HAP-1 (cell line): ENCODE measurements at regions not wholly inside any gene's neighbourhood (a gene's known extent, or its start where the extent isn't known, plus 50 kb on each side); places are given as distances from the start of the nearest gene placed in this dataset.
A peak's percentile ranks its signal among the peaks of the same experiment; 100 is the strongest.
"Not testable (repeated sequence)": the region's sequence is repeated elsewhere in the genome, so short reads cannot be mapped to it uniquely, and the experiment has no call there.

Source experiments
- DNase-seq, 2 experiments: peaks; one replicate each; pipeline ENCODE4 v3.0.0-alpha.2; 2016 to 2020; ENCODE audit warnings: low spot score in 2 of 2
- H3K27me3 ChIP-seq: fragments of 250-450 bp; sonication (Bioruptor Pico); 2 replicates; pipeline ENCODE4 v1.5.1; 2020; ENCODE audit warnings: low read depth, mild to moderate bottlenecking, moderate library complexity
- H3K36me3 ChIP-seq: fragments of 250-450 bp; sonication (Bioruptor Pico); replicated peaks from 2 replicates; pipeline ENCODE4 v1.5.1; 2020; ENCODE audit warnings: mild to moderate bottlenecking
- H3K4me1 ChIP-seq: fragments of 250-450 bp; sonication (Bioruptor Pico); 2 replicates; pipeline ENCODE4 v1.5.1; 2020; ENCODE audit warnings: mild to moderate bottlenecking
- H3K4me3 ChIP-seq: fragments of 250-450 bp; sonication (Bioruptor Pico); 2 replicates; pipeline ENCODE4 v1.5.1; 2020; ENCODE audit warnings: mild to moderate bottlenecking, moderate library complexity
- H3K9me3 ChIP-seq: fragments of 250-450 bp; sonication (Bioruptor Pico); 2 replicates; pipeline ENCODE4 v1.5.1; 2020; ENCODE audit warnings: mild to moderate bottlenecking, moderate library complexity
- in situ Hi-C: fragments of 300-500 bp; cut with MboI; formaldehyde crosslinking; loops from 3 replicates; pipeline ENCODE4 v1.14.3; 2020; ENCODE audit warnings: low sequenced_read_pairs, inconsistent platforms, mixed read lengths

DNA sequence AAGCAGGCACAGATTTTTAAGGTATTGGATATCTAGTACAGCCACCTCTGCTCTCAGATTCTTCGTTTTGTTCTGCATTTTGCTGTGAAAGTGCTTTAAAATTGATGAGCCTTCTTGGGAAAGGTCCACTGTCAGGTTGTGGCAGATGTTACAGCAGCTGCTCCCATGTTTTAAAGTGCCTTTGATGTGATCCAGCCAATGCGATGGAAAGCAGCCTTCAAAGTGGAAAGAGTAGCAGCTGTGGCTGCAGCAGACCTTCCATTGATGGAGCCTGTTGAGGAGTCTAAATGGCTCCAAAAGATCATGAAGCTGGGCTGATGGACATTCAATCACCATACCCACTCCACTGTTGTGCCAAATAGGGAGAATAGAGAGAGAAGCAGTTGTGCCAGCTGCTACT is 816.9 kb downstream of the PLA2G4A start:
- in situ Hi-C loops, result no loop called here
- H3K36me3 ChIP-seq, result no peaks in the 10 kb centered on the region
- no peak for DNase-seq
- H3K9me3 ChIP-seq, result no peaks in the 10 kb centered on the region; the same call in 1 of the 2 replicates
- H3K4me1 ChIP-seq, result no peaks in the 10 kb centered on the region
- no peaks in the 10 kb centered on the region for H3K27me3 ChIP-seq
- H3K4me3 ChIP-seq, result no peak overlapping the region

DNA sequence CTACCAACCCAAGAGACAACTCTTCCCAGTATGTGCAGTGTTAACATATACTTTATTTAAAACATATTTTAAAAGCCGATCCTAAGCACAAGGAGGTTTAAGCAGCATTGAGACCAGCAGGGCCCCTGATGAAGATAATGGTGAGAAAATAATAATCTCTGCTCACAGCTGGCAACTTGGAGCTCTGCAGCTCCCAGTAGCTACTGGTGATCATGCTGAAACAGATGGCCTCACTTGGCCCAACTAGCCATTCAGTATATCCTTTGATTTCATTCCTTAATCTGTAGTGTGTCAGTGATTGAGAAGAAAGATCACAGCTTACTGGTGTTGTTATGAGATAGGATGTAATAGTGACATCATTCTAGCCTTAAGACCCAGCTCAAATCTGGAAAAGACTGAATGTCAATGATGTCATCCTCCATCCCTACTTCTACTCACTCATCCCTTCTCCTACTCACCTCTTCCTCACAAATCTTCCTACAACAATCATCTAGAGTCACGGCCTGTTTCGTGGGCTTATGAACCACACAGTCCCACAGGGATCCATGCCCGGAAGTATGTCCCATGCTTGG is 817.9 kb downstream of the PLA2G4A start:
- no peak overlapping the region for H3K4me3 ChIP-seq
- H3K27me3 ChIP-seq, result no peaks in the 10 kb centered on the region
- H3K4me1 ChIP-seq, result no peaks in the 10 kb centered on the region
- in situ Hi-C loops, result no loop called here
- no peaks in the 10 kb centered on the region for H3K36me3 ChIP-seq
- H3K9me3 ChIP-seq, result no peaks in the 10 kb centered on the region
- DNase-seq, result no peak

DNA sequence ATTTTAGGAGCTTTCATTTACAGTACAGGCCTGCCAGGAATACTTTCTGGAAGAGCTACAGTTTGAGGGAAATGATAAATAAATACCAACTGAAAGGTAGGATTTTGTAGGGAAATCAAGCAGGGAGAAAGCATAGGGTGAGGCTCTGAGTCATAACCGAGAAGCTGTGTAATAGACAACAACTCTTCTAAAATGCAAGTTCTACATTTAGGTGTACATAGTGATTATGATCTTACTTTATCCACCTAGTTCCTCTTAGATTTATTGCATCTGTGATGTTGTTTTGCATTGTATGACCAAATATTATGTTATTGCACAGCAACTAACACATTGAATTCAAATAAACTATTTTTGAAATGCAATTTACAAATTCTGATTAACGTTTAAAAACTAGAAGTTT is 819.3 kb downstream of the PLA2G4A start:
- DNase-seq, result no peak
- no peaks in the 10 kb centered on the region for H3K4me1 ChIP-seq
- no peaks in the 10 kb centered on the region for H3K36me3 ChIP-seq
- H3K9me3 ChIP-seq, result no peaks in the 10 kb centered on the region
- in situ Hi-C loops, result no loop called here
- H3K4me3 ChIP-seq, result no peak overlapping the region
- no peaks in the 10 kb centered on the region for H3K27me3 ChIP-seq

DNA sequence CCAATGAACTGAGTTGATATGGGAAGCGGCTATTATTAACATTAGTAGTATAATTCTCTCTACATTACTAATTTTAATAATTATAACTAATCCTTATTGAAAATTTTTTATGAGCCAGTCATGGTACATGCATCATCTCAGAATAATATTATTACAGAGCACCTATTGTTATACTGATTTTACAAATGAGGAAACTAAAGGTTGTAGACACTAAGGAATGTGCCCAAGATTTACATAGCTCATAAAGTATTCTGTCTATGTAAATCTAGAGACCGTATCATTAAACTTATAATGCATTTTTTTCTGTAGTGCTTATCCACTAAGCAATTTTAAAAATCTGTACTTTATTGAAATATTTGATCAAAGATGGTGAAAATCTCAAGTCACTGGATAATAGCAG is 825.9 kb downstream of the PLA2G4A start:
- Histone ChIP-seq H3K4me3 (no peak overlapping the region), H3K9me3 (no peaks in the 10 kb centered on the region), H3K36me3 (no peaks in the 10 kb centered on the region), H3K27me3 (no peaks in the 10 kb centered on the region), H3K4me1 (peaks cover 7% of the 10 kb centered on the region; the same call in 1 of the 2 replicates)
- DNase-seq, result peak in 1 of 2 experiments; percentile 34
- in situ Hi-C loops, result no loop called here

DNA sequence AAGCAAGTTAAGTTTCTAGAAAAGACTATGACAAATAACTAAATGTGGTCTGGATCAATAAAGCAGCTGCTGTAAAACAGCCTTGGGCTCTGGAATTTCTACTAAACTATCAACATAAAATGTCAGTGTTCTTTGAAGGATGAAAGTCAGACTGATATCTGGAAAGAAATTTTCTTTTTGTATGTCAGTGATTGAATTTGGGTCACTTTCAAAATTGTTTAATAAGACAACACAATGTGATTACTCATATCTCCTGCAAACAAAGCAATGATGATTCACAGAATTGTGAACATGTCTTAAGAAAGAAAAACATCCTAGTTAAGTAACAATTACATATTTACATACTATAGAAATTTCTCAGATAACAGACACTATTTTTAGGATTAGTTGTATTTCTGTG is 826.4 kb downstream of the PLA2G4A start:
- Histone ChIP-seq H3K36me3 (no peaks in the 10 kb centered on the region), H3K4me1 (peaks cover 7% of the 10 kb centered on the region; the same call in 1 of the 2 replicates), H3K4me3 (no peak overlapping the region), H3K27me3 (no peaks in the 10 kb centered on the region), H3K9me3 (no peaks in the 10 kb centered on the region)
- DNase-seq, result no peak
- in situ Hi-C loops, result no loop called here

DNA sequence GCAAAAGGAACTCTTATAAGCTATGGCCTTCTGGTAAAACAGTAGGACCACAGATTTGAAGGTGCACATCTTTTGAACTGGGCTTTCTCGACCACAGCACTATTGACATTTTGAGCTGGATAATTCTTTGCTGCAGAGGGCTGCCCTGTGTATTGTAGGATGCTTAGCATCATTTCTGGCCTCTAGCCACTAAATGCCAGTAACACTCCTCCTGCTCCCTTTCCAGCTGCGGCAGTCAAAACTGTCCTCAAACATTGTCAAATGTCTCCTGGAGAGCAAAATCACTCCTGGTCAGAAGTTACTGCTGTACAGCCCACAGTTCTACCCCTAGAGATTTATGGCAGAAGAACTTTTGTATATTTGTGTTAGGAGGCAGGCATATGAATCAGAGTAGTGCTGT is 836.7 kb downstream of the PLA2G4A start:
- Histone ChIP-seq H3K4me3 (no peak overlapping the region), H3K4me1 (no peaks in the 10 kb centered on the region), H3K9me3 (no peaks in the 10 kb centered on the region), H3K27me3 (no peaks in the 10 kb centered on the region), H3K36me3 (no peaks in the 10 kb centered on the region)
- DNase-seq, result no peak
- in situ Hi-C loops, result no loop called here

DNA sequence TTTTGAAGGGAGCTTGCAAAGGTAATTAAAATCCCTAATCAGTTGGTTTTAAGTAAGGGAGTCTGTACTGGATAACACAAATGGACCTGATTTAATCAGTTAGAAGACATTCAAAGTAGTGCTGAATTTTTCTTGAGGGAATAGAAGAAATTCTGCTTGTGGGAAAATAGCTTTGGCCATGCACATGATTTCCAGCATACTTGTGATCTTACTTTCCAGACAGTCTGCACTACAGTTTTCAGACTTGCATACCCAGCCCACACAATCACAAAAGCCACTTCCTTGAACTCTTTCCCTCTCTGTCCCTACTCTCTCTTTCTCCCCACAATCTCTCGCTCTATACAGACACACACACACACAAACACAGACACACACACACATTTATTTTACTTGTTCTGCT is 852.1 kb downstream of the PLA2G4A start:
- no peaks in the 10 kb centered on the region for H3K9me3 ChIP-seq

DNA sequence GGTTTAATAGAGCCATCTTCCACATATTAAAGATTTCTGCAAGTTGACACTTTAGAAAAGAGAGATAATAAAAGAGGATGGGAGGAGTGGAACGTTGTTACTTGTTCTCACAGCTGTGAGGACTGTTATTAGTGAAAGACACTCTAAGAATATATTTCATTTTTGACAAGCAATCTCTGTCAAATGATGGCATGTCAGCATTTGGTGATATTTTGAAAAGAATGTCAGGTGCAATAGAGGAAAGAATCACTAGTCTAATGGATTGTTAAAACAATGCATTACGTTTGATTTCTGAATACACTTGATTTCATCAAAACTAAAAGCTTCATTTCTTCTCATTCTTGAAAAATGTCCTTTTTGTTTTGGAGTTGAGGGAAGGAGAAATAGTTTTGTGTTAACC is 853.4 kb downstream of the PLA2G4A start:
- Histone ChIP-seq H3K36me3 (no peaks in the 10 kb centered on the region), H3K27me3 (no peaks in the 10 kb centered on the region), H3K4me1 (no peaks in the 10 kb centered on the region), H3K9me3 (no peaks in the 10 kb centered on the region), H3K4me3 (no peak overlapping the region)
- in situ Hi-C loops, result no loop called here
- DNase-seq, result no peak

More for the DNA sequence above, 852.1 kb downstream of the PLA2G4A start:
- in situ Hi-C loops, result no loop called here
- Histone ChIP-seq H3K4me1 (no peaks in the 10 kb centered on the region), H3K4me3 (no peak overlapping the region), H3K27me3 (no peaks in the 10 kb centered on the region), H3K36me3 (no peaks in the 10 kb centered on the region)
- no peak for DNase-seq

DNA sequence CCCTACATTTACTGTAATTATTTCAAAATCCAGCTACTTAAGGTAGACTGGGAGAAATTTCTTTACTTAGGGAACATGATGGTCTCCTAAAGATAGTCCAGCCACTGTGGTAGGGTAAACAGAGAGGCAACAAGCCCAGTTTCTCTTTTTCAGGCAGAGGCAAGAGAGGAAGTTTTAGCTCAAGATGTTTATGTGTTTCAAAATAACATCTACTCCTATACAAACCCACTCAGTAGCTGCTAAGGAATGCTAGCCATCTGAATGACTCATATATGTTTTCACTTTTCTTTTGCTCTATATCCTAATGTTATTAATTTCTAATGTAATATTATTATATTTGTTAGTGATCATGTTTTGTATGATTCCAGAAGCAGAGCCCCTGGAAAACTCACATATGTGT is 856.6 kb downstream of the PLA2G4A start:
- Histone ChIP-seq H3K9me3 (no peaks in the 10 kb centered on the region; the same call in 1 of the 2 replicates), H3K36me3 (no peaks in the 10 kb centered on the region), H3K27me3 (no peaks in the 10 kb centered on the region), H3K4me3 (no peak overlapping the region), H3K4me1 (no peaks in the 10 kb centered on the region)
- in situ Hi-C loops, result no loop called here
- no peak for DNase-seq

DNA sequence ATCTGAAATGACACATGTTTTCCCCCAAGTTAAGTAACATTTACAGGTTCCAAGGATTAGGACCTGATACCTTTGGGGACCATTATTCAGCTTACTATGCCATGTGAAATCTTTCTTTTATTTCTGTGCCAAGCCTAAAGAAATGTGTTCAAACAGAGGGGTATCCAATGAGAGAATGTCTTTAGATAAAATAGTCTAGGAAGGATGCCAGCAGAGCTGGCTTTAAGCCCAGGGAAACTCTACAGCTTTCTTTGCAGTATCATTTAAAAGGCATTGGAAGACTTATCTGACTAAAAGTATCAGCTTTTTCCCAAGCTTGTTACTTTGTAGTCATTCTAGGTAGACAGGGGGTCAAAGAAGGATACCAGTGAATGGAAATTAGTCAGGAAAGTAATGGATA is 860.4 kb downstream of the PLA2G4A start:
- no peaks in the 10 kb centered on the region for H3K36me3 ChIP-seq
- H3K4me1 ChIP-seq, result no peaks in the 10 kb centered on the region
- in situ Hi-C loops, result no loop called here
- H3K9me3 ChIP-seq, result no peaks in the 10 kb centered on the region; the same call in 1 of the 2 replicates
- no peaks in the 10 kb centered on the region for H3K27me3 ChIP-seq
- no peak overlapping the region for H3K4me3 ChIP-seq
- no peak for DNase-seq

DNA sequence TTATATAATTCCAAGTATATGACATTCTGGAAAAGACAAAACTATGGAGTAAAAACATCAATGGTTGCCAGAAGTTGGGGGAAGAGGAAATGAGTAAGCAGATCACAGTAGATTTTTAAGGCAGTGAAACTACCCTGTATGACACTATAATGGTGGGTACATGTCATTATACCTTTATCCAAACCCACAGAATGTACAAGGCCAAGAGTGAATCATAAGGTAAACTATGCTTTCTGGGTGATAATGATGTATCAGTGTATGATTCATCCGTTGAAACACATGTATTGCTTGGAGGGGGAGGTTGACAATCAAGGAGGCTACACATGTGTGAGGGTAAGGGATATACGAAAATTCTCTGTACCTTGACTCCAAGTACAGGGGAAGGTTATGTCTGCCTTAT is 862.7 kb downstream of the PLA2G4A start:
- H3K4me1 ChIP-seq, result no peaks in the 10 kb centered on the region
- no peaks in the 10 kb centered on the region for H3K36me3 ChIP-seq
- no peaks in the 10 kb centered on the region for H3K27me3 ChIP-seq
- in situ Hi-C loops, result no loop called here
- DNase-seq, result no peak
- H3K9me3 ChIP-seq, result no peaks in the 10 kb centered on the region; the same call in 1 of the 2 replicates
- no peak overlapping the region for H3K4me3 ChIP-seq

DNA sequence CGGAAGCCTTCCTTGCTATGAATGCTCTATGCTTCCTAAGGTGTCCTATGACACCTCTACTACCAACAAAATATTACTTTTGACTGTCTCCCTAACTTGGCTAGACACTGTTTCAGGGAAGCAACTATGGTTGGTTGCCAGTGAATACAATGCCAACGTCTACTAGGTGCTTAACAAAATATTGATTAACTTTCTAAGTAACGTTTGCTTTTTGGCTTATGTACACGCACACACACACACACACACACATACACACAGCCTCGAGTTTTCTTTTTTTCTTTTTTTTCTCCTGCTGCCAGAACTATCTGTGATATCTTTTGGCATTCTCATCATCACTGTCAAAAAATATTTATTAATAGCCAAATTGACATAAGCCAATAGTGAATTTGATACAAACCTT is 864.0 kb downstream of the PLA2G4A start:
- H3K36me3 ChIP-seq, result no peaks in the 10 kb centered on the region
- no peak overlapping the region for H3K4me3 ChIP-seq
- H3K9me3 ChIP-seq, result no peaks in the 10 kb centered on the region; the same call in 1 of the 2 replicates
- DNase-seq, result no peak
- H3K27me3 ChIP-seq, result no peaks in the 10 kb centered on the region
- H3K4me1 ChIP-seq, result no peaks in the 10 kb centered on the region
- in situ Hi-C loops, result no loop called here

DNA sequence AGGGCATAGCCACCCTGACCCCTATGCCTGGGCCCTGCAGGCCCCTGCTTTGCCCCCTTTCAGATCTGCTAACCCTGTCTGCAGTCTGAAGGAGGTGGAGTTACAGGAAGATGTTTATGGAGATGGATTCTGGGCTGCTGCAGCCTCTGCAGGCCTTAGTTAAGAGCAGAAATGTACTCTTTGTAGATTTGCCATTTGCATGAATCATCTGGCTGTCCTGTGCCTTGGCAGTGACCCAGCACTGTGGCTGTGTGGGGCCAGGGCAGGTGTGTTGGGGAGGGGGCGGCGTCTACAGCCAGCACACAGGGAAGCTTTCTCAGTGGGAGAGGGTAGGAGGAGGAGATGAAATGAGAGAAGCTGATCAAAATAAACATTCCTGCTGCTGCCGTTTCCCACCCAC is 867.3 kb downstream of the PLA2G4A start:
- Histone ChIP-seq H3K4me1 (no peaks in the 10 kb centered on the region), H3K9me3 (no peaks in the 10 kb centered on the region), H3K4me3 (no peak overlapping the region), H3K36me3 (no peaks in the 10 kb centered on the region), H3K27me3 (no peaks in the 10 kb centered on the region)
- DNase-seq, result no peak
- in situ Hi-C loops, result no loop called here

DNA sequence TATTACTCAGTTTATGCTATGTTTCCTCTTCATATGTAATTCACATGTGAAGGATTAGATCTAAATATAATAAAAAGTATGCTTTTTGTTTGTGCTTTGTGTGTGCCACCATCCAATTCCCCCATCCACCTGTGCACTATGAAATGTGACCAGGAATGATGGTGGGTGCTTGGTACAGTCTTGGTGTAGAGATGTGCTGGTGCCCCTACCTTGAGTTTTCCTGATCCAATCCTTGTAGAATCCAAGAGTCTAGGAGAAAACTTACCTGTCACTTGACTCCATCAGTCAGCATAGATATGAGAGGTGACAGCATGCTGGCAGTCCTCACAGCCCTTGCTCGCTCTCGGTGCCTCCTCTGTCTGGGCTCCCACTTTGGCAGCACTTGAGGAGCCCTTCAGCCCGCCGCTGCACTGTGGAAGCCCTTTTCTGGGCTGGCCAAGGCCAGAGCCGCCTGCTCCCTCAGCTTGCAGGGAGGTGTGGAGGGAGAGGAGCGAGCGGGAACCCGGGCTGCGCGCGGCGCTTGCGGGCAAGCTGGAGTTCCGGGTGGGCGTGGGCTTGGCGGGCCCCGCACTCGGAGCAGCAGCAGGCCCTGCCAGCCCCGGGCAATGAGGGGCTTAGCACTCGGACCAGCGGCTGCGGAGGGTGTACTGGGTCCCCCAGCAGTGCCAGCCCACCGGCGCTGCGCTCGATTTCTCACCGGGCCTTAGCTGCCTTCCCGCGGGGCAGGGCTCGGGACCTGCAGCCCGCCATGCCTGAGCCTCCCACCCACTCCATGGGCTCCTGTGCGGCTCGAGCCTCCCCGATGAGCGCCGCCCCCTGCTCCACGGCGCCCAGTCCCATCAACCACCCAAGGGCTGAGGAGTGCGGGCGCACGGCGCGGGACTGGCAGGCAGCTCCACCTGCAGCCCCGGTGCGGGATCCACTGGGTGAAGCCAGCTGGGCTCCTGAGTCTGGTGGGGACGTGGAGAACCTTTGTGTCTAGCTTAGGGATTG is 874.7 kb downstream of the PLA2G4A start:
- H3K27me3 ChIP-seq, H3K9me3 ChIP-seq, DNase-seq, in situ Hi-C loops, H3K4me1 ChIP-seq, H3K4me3 ChIP-seq, H3K36me3 ChIP-seq: not testable (repeated sequence)
